ENCODE measurements at regions not wholly inside any gene's neighbourhood (a gene's known extent, or its start where the extent isn't known, plus 50 kb on each side); places are given as distances from the start of the nearest gene placed in this dataset.

GRCh38 chr4:156477636-156478035 is 494.0 kb downstream of the PDGFC start:
- CTCF ChIA-PET: no interaction called here
- Mint-ChIP-seq H3K27me3 (no peaks in the 10 kb centered on the region), H3K9me3 (no peaks in the 10 kb centered on the region), H3K27ac (no peak overlapping the region), H3K36me3 (ENCODE audit: low read depth) (no peaks in the 10 kb centered on the region), H3K4me1 (no peaks in the 10 kb centered on the region), H3K4me3 (no peak overlapping the region)
- no peak for DNase-seq
- POLR2A ChIA-PET: no interaction called here

- Mint-ChIP-seq H3K27ac (no peak overlapping the region), H3K36me3 (ENCODE audit: low read depth) (no peaks in the 10 kb centered on the region), H3K9me3 (no peaks in the 10 kb centered on the region), H3K4me3 (no peak overlapping the region), H3K27me3 (no peaks in the 10 kb centered on the region), H3K4me1 (no peaks in the 10 kb centered on the region)
- no peak for DNase-seq
- CTCF ChIA-PET: interaction anchor here (0.5 to 1.0 kb wide), 2 partner anchors 16 to 151 kb away, joined by 3 to 5 read pairs; no protein-coding TSS in a partner anchor
- POLR2A ChIA-PET: no interaction called here
These were observed 495.2 kb downstream of the PDGFC start for GRCh38 chr4:156476359-156476758.

- H3K36me3 Mint-ChIP-seq (ENCODE audit: low read depth): no peaks in the 10 kb centered on the region
- H3K4me3 Mint-ChIP-seq: no peak overlapping the region
- ChIA-PET POLR2A (no interaction called here), CTCF (interaction anchor here (1.0 kb wide), 1 partner anchor 15 kb away, joined by 3 read pairs; no protein-coding TSS in a partner anchor)
- no peaks in the 10 kb centered on the region for H3K9me3 Mint-ChIP-seq
- no peak overlapping the region for H3K27ac Mint-ChIP-seq
- no peak for DNase-seq
- H3K4me1 Mint-ChIP-seq: no peaks in the 10 kb centered on the region
- no peaks in the 10 kb centered on the region for H3K27me3 Mint-ChIP-seq
These were observed 496.3 kb downstream of the PDGFC start for GRCh38 chr4:156475322-156475721.

GRCh38 chr4:156473151-156473550 is 498.4 kb downstream of the PDGFC start:
- ChIA-PET CTCF (no interaction called here), POLR2A (no interaction called here)
- H3K4me3 Mint-ChIP-seq: no peak overlapping the region
- no peaks in the 10 kb centered on the region for H3K36me3 Mint-ChIP-seq (ENCODE audit: low read depth)
- H3K9me3 Mint-ChIP-seq: no peaks in the 10 kb centered on the region
- H3K27me3 Mint-ChIP-seq: no peaks in the 10 kb centered on the region
- no peak overlapping the region for H3K27ac Mint-ChIP-seq
- DNase-seq: no peak
- no peaks in the 10 kb centered on the region for H3K4me1 Mint-ChIP-seq

- ChIA-PET CTCF (no interaction called here), POLR2A (no interaction called here)
- H3K27ac Mint-ChIP-seq: no peak overlapping the region
- no peaks in the 10 kb centered on the region for H3K36me3 Mint-ChIP-seq (ENCODE audit: low read depth)
- no peak overlapping the region for H3K4me3 Mint-ChIP-seq
- no peaks in the 10 kb centered on the region for H3K4me1 Mint-ChIP-seq
- no peaks in the 10 kb centered on the region for H3K27me3 Mint-ChIP-seq
- no peak for DNase-seq
- H3K9me3 Mint-ChIP-seq: no peaks in the 10 kb centered on the region
These were observed 499.0 kb downstream of the PDGFC start for GRCh38 chr4:156472624-156473023.

- Mint-ChIP-seq H3K9me3 (no peaks in the 10 kb centered on the region), H3K4me3 (no peak overlapping the region), H3K27me3 (no peaks in the 10 kb centered on the region), H3K27ac (no peak overlapping the region), H3K36me3 (ENCODE audit: low read depth) (no peaks in the 10 kb centered on the region), H3K4me1 (no peaks in the 10 kb centered on the region)
- ChIA-PET CTCF (interaction anchor here (1.3 kb wide), 1 partner anchor 16 kb away, joined by 3 read pairs; no protein-coding TSS in a partner anchor), POLR2A (no interaction called here)
- no peak for DNase-seq
These were observed 505.9 kb upstream of the CTSO start for GRCh38 chr4:156459584-156459983.

GRCh38 chr4:156456830-156457229 is 503.2 kb upstream of the CTSO start:
- no peak overlapping the region for H3K4me3 Mint-ChIP-seq
- peaks cover 2% of the 10 kb centered on the region for H3K9me3 Mint-ChIP-seq
- H3K4me1 Mint-ChIP-seq: no peaks in the 10 kb centered on the region
- no peak overlapping the region for H3K27ac Mint-ChIP-seq
- CTCF ChIA-PET: interaction anchor here (0.6 kb wide), 1 partner anchor 543 kb away, joined by 4 read pairs; no protein-coding TSS in a partner anchor
- POLR2A ChIA-PET: no interaction called here
- no peak for DNase-seq
- no peaks in the 10 kb centered on the region for H3K27me3 Mint-ChIP-seq
- no peaks in the 10 kb centered on the region for H3K36me3 Mint-ChIP-seq (ENCODE audit: low read depth)

GRCh38 chr4:156443488-156443887 is 489.8 kb upstream of the CTSO start:
- Mint-ChIP-seq H3K27me3 (no peaks in the 10 kb centered on the region), H3K27ac (no peak overlapping the region), H3K4me1 (no peaks in the 10 kb centered on the region), H3K9me3 (no peaks in the 10 kb centered on the region), H3K4me3 (no peak overlapping the region), H3K36me3 (ENCODE audit: low read depth) (no peaks in the 10 kb centered on the region)
- CTCF ChIA-PET: no interaction called here
- POLR2A ChIA-PET: no interaction called here
- no peak for DNase-seq

- Mint-ChIP-seq H3K4me1 (no peaks in the 10 kb centered on the region), H3K36me3 (ENCODE audit: low read depth) (no peaks in the 10 kb centered on the region), H3K9me3 (no peaks in the 10 kb centered on the region), H3K4me3 (no peak overlapping the region), H3K27me3 (no peaks in the 10 kb centered on the region), H3K27ac (no peak overlapping the region)
- ChIA-PET POLR2A (no interaction called here), CTCF (no interaction called here)
- DNase-seq: no peak
These were observed 489.2 kb upstream of the CTSO start for GRCh38 chr4:156442912-156443311.

- Mint-ChIP-seq H3K4me1 (no peaks in the 10 kb centered on the region), H3K9me3 (no peaks in the 10 kb centered on the region)
These were observed 486.0 kb upstream of the CTSO start for GRCh38 chr4:156439576-156440200.

GRCh38 chr4:156437666-156438065 is 484.0 kb upstream of the CTSO start:
- H3K27me3 Mint-ChIP-seq: no peaks in the 10 kb centered on the region
- CTCF ChIA-PET: no interaction called here

More at GRCh38 chr4:156439576-156440200, 486.0 kb upstream of the CTSO start:
- no peaks in the 10 kb centered on the region for H3K36me3 Mint-ChIP-seq (ENCODE audit: low read depth)
- ChIA-PET CTCF (no interaction called here), POLR2A (no interaction called here)
- H3K27me3 Mint-ChIP-seq: no peaks in the 10 kb centered on the region
- no peak overlapping the region for H3K27ac Mint-ChIP-seq
- no peak for DNase-seq
- no peak overlapping the region for H3K4me3 Mint-ChIP-seq

GRCh38 chr4:156422576-156422975 is 468.9 kb upstream of the CTSO start:
- H3K27ac Mint-ChIP-seq: no peak overlapping the region
- no peak overlapping the region for H3K4me3 Mint-ChIP-seq
- no peaks in the 10 kb centered on the region for H3K9me3 Mint-ChIP-seq
- ChIA-PET CTCF (no interaction called here), POLR2A (no interaction called here)
- no peaks in the 10 kb centered on the region for H3K27me3 Mint-ChIP-seq
- no peaks in the 10 kb centered on the region for H3K4me1 Mint-ChIP-seq
- H3K36me3 Mint-ChIP-seq (ENCODE audit: low read depth): no peaks in the 10 kb centered on the region
- DNase-seq: no peak

More at GRCh38 chr4:156437666-156438065, 484.0 kb upstream of the CTSO start:
- no peaks in the 10 kb centered on the region for H3K36me3 Mint-ChIP-seq (ENCODE audit: low read depth)
- POLR2A ChIA-PET: no interaction called here
- no peak for DNase-seq
- no peak overlapping the region for H3K27ac Mint-ChIP-seq
- no peak overlapping the region for H3K4me3 Mint-ChIP-seq
- no peaks in the 10 kb centered on the region for H3K4me1 Mint-ChIP-seq
- H3K9me3 Mint-ChIP-seq: no peaks in the 10 kb centered on the region

GRCh38 chr4:156420623-156421022 is 467.0 kb upstream of the CTSO start:
- Mint-ChIP-seq H3K4me3 (no peak overlapping the region), H3K27ac (no peak overlapping the region), H3K36me3 (ENCODE audit: low read depth) (no peaks in the 10 kb centered on the region), H3K27me3 (no peaks in the 10 kb centered on the region), H3K9me3 (no peaks in the 10 kb centered on the region), H3K4me1 (no peaks in the 10 kb centered on the region)
- DNase-seq: no peak
- POLR2A ChIA-PET: no interaction called here
- CTCF ChIA-PET: no interaction called here

GRCh38 chr4:156419080-156419685 is 465.5 kb upstream of the CTSO start:
- Mint-ChIP-seq H3K9me3 (no peaks in the 10 kb centered on the region), H3K27me3 (no peaks in the 10 kb centered on the region), H3K4me3 (no peak overlapping the region), H3K27ac (no peak overlapping the region), H3K36me3 (ENCODE audit: low read depth) (no peaks in the 10 kb centered on the region), H3K4me1 (no peaks in the 10 kb centered on the region)
- POLR2A ChIA-PET: no interaction called here
- DNase-seq: no peak
- CTCF ChIA-PET: no interaction called here

All from activated CD4-positive, alpha-beta T cell treated with anti-CD3 and anti-CD28 coated beads, Interleukin-2, amount 10 ng/mL, durations not matched to agents 7 days and 5 days (primary cell).